Astrocyte (in vitro differentiated cells and primary cell): ENCODE measurements at regions not wholly inside any gene's neighbourhood (a gene's known extent, or its start where the extent isn't known, plus 50 kb on each side); places are given as distances from the start of the nearest gene placed in this dataset.

ENCODE experiments used
- EZH2 ChIP-seq: IDR thresholded peaks from 2 replicates; pipeline ENCODE4 v1.6.1; 2012; ENCODE audit warnings: mild to moderate bottlenecking, low read length, inconsistent platforms; ENCODE audit not compliant: insufficient read depth
- TF ChIP-seq, protein P1 (sequence below): IDR thresholded peaks from 2 replicates; pipeline ENCODE4 v1.5.1; 2011; ENCODE audit warnings: low read depth, mild to moderate bottlenecking, inconsistent platforms, low read length, moderate library complexity; ENCODE audit not compliant: insufficient read depth

GRCh38 chrX:39823424-39823823, 274.3 kb downstream of the BCOR start:
- TF ChIP-seq, protein P1, sequence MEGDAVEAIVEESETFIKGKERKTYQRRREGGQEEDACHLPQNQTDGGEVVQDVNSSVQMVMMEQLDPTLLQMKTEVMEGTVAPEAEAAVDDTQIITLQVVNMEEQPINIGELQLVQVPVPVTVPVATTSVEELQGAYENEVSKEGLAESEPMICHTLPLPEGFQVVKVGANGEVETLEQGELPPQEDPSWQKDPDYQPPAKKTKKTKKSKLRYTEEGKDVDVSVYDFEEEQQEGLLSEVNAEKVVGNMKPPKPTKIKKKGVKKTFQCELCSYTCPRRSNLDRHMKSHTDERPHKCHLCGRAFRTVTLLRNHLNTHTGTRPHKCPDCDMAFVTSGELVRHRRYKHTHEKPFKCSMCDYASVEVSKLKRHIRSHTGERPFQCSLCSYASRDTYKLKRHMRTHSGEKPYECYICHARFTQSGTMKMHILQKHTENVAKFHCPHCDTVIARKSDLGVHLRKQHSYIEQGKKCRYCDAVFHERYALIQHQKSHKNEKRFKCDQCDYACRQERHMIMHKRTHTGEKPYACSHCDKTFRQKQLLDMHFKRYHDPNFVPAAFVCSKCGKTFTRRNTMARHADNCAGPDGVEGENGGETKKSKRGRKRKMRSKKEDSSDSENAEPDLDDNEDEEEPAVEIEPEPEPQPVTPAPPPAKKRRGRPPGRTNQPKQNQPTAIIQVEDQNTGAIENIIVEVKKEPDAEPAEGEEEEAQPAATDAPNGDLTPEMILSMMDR, result no peak
- no peak for TF ChIP-seq EZH2
